H9 (cell line): ENCODE measurements at regions not wholly inside any gene's neighbourhood (a gene's known extent, or its start where the extent isn't known, plus 50 kb on each side); places are given as distances from the start of the nearest gene placed in this dataset.

Experiments used
- DNase-seq: peaks from one replicate; pipeline ENCODE4 v3.0.0-alpha.2; 2017
- H2AFZ ChIP-seq: one replicate; pipeline ENCODE4 v1.6.1; 2013; ENCODE audit warnings: mild to moderate bottlenecking, low read length, control low read depth, moderate library complexity
- H2AK5ac ChIP-seq: 2 replicates; pipeline ENCODE4 v1.6.1; 2013; ENCODE audit warnings: low read length, control low read depth, mixed read lengths; ENCODE audit not compliant: insufficient read length
- H2BK120ac ChIP-seq: one replicate; pipeline ENCODE4 v1.6.1; 2013; ENCODE audit warnings: low read depth, mild to moderate bottlenecking, low read length, control low read depth, inconsistent platforms; ENCODE audit not compliant: poor library complexity, severe bottlenecking
- H2BK12ac ChIP-seq: 2 replicates; pipeline ENCODE4 v1.6.1; 2013; ENCODE audit warnings: low read length, control low read depth, mixed read lengths, low read depth; ENCODE audit not compliant: insufficient read length
- H2BK15ac ChIP-seq: 2 replicates; pipeline ENCODE4 v1.6.1; 2013; ENCODE audit warnings: low read depth, low read length, control low read depth
- H2BK20ac ChIP-seq: one replicate; pipeline ENCODE4 v1.6.1; 2013; ENCODE audit warnings: low read depth, mild to moderate bottlenecking, low read length, control low read depth, inconsistent platforms; ENCODE audit not compliant: poor library complexity, severe bottlenecking
- H2BK5ac ChIP-seq: 2 replicates; pipeline ENCODE4 v1.6.1; 2013; ENCODE audit warnings: low read length, control low read depth, mixed read lengths; ENCODE audit not compliant: insufficient read length
- H3K14ac ChIP-seq: 2 replicates; pipeline ENCODE4 v1.6.1; 2013; ENCODE audit warnings: low read length, control low read depth; ENCODE audit not compliant: insufficient read depth
- H3K18ac ChIP-seq: 2 replicates; pipeline ENCODE4 v1.6.1; 2013; ENCODE audit warnings: low read depth, mild to moderate bottlenecking, mixed read lengths, low read length, control low read depth; ENCODE audit not compliant: insufficient read length
- H3K23ac ChIP-seq: 2 replicates; pipeline ENCODE4 v1.6.1; 2013; ENCODE audit warnings: low read length, control low read depth, mixed read lengths, low read depth; ENCODE audit not compliant: insufficient read length
- H3K23me2 ChIP-seq: 2 replicates; pipeline ENCODE4 v1.6.1; 2013; ENCODE audit warnings: low read depth, mild to moderate bottlenecking, mixed read lengths, low read length, control low read depth; ENCODE audit not compliant: insufficient read length, poor library complexity, severe bottlenecking
- H3K27ac ChIP-seq: 2 replicates; pipeline ENCODE4 v1.5.1; 2013; ENCODE audit warnings: low read length, control low read depth, mixed read lengths, low read depth; ENCODE audit not compliant: insufficient read length
- H3K27me3 ChIP-seq: 2 replicates; pipeline ENCODE4 v1.6.1; 2013; ENCODE audit warnings: low read length, control low read depth, inconsistent platforms; ENCODE audit not compliant: insufficient read depth
- H3K4ac ChIP-seq: 2 replicates; pipeline ENCODE4 v1.6.1; 2013; ENCODE audit warnings: low read depth, mild to moderate bottlenecking, control low read depth, inconsistent platforms, low read length, moderate library complexity
- H3K4me1 ChIP-seq: 2 replicates; pipeline ENCODE4 v1.6.1; 2013; ENCODE audit warnings: low read length, control low read depth, inconsistent platforms; ENCODE audit not compliant: insufficient read depth
- H3K4me2 ChIP-seq: 2 replicates; pipeline ENCODE4 v1.6.1; 2013; ENCODE audit warnings: low read length, control low read depth, mixed read lengths; ENCODE audit not compliant: insufficient read length, insufficient read depth
- H3K56ac ChIP-seq: 2 replicates; pipeline ENCODE4 v1.6.1; 2013; ENCODE audit warnings: low read depth, mild to moderate bottlenecking, mixed read lengths, low read length, control low read depth; ENCODE audit not compliant: insufficient read length
- H3K79me1 ChIP-seq: 2 replicates; pipeline ENCODE4 v1.6.1; 2013; ENCODE audit warnings: low read depth, mild to moderate bottlenecking, moderate library complexity, low read length, control low read depth, inconsistent platforms; ENCODE audit not compliant: insufficient read depth, poor library complexity, severe bottlenecking
- H3K79me2 ChIP-seq: 2 replicates; pipeline ENCODE4 v1.6.1; 2013; ENCODE audit warnings: low read length, control low read depth, inconsistent platforms; ENCODE audit not compliant: insufficient read depth
- H3K9ac ChIP-seq: 2 replicates; pipeline ENCODE4 v1.6.1; 2013; ENCODE audit warnings: low read length, control low read depth, mixed read lengths; ENCODE audit not compliant: insufficient read length; ENCODE audit errors: extremely low read depth
- H3K9me3 ChIP-seq: one replicate; pipeline ENCODE4 v1.6.1; 2013; ENCODE audit warnings: low read depth, low read length, inconsistent platforms; ENCODE audit not compliant: control insufficient read depth
- H3T11ph ChIP-seq: one replicate; pipeline ENCODE4 v1.6.1; 2013; ENCODE audit warnings: mild to moderate bottlenecking, low read length, control low read depth, inconsistent platforms
- H4K20me1 ChIP-seq: one replicate; pipeline ENCODE4 v1.6.1; 2013; ENCODE audit not compliant: control insufficient read depth, insufficient read length, insufficient read depth
- H4K5ac ChIP-seq: 2 replicates; pipeline ENCODE4 v1.6.1; 2013; ENCODE audit warnings: low read depth, mild to moderate bottlenecking, mixed read lengths, low read length, control low read depth; ENCODE audit not compliant: insufficient read length
- H4K8ac ChIP-seq: replicated peaks from 2 replicates; pipeline ENCODE4 v1.6.1; 2013; ENCODE audit warnings: low read length, control low read depth, mixed read lengths, low read depth; ENCODE audit not compliant: insufficient read length
- H4K91ac ChIP-seq: 2 replicates; pipeline ENCODE4 v1.6.1; 2013; ENCODE audit warnings: low read depth, mild to moderate bottlenecking, moderate library complexity, mixed read lengths, low read length, control low read depth; ENCODE audit not compliant: insufficient read length
- H3K27ac Mint-ChIP-seq, 3 experiments: 2 replicates in 2 of 3; 3 replicates in 1 of 3; pipeline ENCODE4 v1.8.0; 2020 to 2021; ENCODE audit warnings: mixed read lengths in 3 of 3, mild to moderate bottlenecking in 1 of 3, moderate library complexity in 1 of 3
- H3K27me3 Mint-ChIP-seq: 2 replicates; pipeline ENCODE4 v1.8.0; 2021; ENCODE audit warnings: low read depth, mild to moderate bottlenecking, moderate library complexity, mixed read lengths
- H3K36me3 Mint-ChIP-seq, 3 experiments: 2 replicates in 2 of 3; 3 replicates in 1 of 3; pipeline ENCODE4 v1.8.0; 2020 to 2021; ENCODE audit warnings: low read depth in 3 of 3, mixed read lengths in 3 of 3; ENCODE audit not compliant: insufficient read depth in 1 of 3
- H3K4me1 Mint-ChIP-seq, 2 experiments: 2 replicates each; pipeline ENCODE4 v1.8.0; 2020; ENCODE audit warnings: mixed read lengths in 2 of 2
- H3K4me3 Mint-ChIP-seq, 2 experiments: 2 replicates in 1 of 2; 3 replicates in 1 of 2; pipeline ENCODE4 v1.8.0; 2020 to 2021; ENCODE audit warnings: mild to moderate bottlenecking in 2 of 2, mixed read lengths in 2 of 2, moderate library complexity in 1 of 2
- H3K9me3 Mint-ChIP-seq, 2 experiments: 2 replicates in 1 of 2; 3 replicates in 1 of 2; pipeline ENCODE4 v1.8.0; 2020; ENCODE audit warnings: mild to moderate bottlenecking in 2 of 2, mixed read lengths in 2 of 2, moderate library complexity in 1 of 2
- CTCF ChIP-seq: fragments of 200-600 bp; sonication (generic); conservative IDR thresholded peaks from 3 replicates; pipeline ENCODE4 v1.8.0; 2021; ENCODE audit warnings: antibody characterized with exemption, mild to moderate bottlenecking
- WGBS: extraction: QIAGEN DNeasy Blood & Tissue Kit; methylation state at CpG from one replicate; pipeline ENCODE4 v1.1.7; 2013; ENCODE audit warnings: missing lambda C conversion rate, low lambda C conversion rate, mixed read lengths; ENCODE audit not compliant: insufficient read length; ENCODE audit errors: extremely low coverage; 5-methylcytosine and 5-hydroxymethylcytosine counted together

- Mint-ChIP-seq H3K4me3 (no peak overlapping the region), H3K36me3 (no peaks in the 10 kb centered on the region; a peak in 2 of 7 replicates), H3K9me3 (no peaks in the 10 kb centered on the region), H3K4me1 (peaks cover 0 to 5% of the 10 kb centered on the region in 2 experiments; a peak in 1 of 4 replicates), H3K27me3 (no peaks in the 10 kb centered on the region), H3K27ac (no peak overlapping the region)
- Histone ChIP-seq H4K20me1 (no peaks in the 10 kb centered on the region), H2AK5ac (no peak overlapping the region), H3K56ac (no peak overlapping the region), H3K27me3 (no peaks in the 10 kb centered on the region), H4K91ac (no peak overlapping the region), H3T11ph (no peak overlapping the region), H2BK5ac (no peak overlapping the region), H3K79me1 (no peaks in the 10 kb centered on the region), H3K9ac (no peak overlapping the region), H3K79me2 (no peaks in the 10 kb centered on the region), H3K23me2 (no peaks in the 10 kb centered on the region), H3K4me2 (no peak overlapping the region), H3K27ac (no peak overlapping the region), H2BK15ac (no peak overlapping the region), H2AFZ (no peak overlapping the region), H2BK20ac (no peak overlapping the region), H3K14ac (no peak overlapping the region), H3K9me3 (no peaks in the 10 kb centered on the region), H2BK12ac (no peak overlapping the region), H4K8ac (no peak overlapping the region), H4K5ac (no peak overlapping the region), H3K4ac (no peak overlapping the region), H3K18ac (no peak overlapping the region), H3K4me1 (no peaks in the 10 kb centered on the region), H2BK120ac (no peak overlapping the region), H3K23ac (no peak overlapping the region)
- no peak for DNase-seq
- no CpG with 5 or more reads among the region's 2 CpGs for WGBS
- no peak for TF ChIP-seq CTCF
Measured at GRCh38 chr2:76204048-76204447, 493.3 kb upstream of the GCFC2 start.
